GM21723 (cell line): ENCODE measurements at regions not wholly inside any gene's neighbourhood (a gene's known extent, or its start where the extent isn't known, plus 50 kb on each side); places are given as distances from the start of the nearest gene placed in this dataset.
"Not testable (repeated sequence)": the region's sequence is repeated elsewhere in the genome, so short reads cannot be mapped to it uniquely, and the experiment has no call there.

Source experiments
- ATAC-seq: cut with Tn5 transposase; IDR thresholded peaks from one replicate; pipeline ENCODE4 v1.9.1; 2021; ENCODE audit warnings: mild to moderate bottlenecking, moderate library complexity; ENCODE audit not compliant: unreplicated experiment

GRCh38 chr6:71197267-71197666 is 91.3 kb upstream of the OGFRL1 start:
- ATAC-seq: no peak

DNA sequence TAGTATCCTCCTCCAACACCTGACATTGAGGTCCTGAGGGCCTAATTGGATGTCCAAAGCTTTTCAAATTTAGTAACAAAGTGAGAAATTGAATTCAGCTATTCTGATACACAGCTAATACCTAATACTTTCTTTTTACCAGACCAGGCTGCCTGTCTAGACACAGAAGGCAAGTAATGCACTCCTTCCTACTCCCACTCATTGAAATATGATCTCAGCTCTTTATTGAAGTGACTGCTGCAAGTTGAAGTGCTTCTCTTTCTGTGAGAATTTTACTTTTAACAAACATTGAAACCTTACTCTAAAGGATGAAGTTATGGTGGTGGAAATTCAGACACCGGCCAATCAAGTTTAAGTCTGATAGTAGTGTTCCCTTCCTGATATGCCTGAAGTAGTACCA is 90.8 kb upstream of the OGFRL1 start:
- no peak for ATAC-seq

DNA sequence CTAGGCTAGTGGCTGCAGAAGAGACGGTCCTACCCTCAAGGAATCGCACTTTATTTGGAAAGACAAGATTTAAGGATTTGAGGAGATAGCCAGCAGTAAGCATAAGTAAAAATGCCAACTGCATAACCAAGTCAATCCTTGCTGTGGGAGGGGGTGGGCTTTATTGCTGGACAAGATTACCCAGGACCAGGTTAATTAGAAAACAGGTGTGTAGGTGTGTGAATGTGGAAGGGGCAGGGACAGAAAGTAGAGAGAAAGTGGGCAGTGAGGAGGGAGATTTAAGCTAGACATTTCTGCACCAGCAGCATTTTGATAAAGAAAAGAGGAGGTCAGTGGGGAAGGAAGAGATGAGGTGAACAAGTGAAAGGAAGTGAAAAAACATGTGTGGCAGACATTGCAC is 89.7 kb upstream of the OGFRL1 start:
- no peak for ATAC-seq

GRCh38 chr6:71199736-71200135 is 88.9 kb upstream of the OGFRL1 start:
- ATAC-seq: no peak

- no peak for ATAC-seq
These were observed 85.4 kb upstream of the OGFRL1 start for GRCh38 chr6:71203206-71203605.

- no peak for ATAC-seq
These were observed 83.9 kb upstream of the OGFRL1 start for GRCh38 chr6:71204741-71205140.

DNA sequence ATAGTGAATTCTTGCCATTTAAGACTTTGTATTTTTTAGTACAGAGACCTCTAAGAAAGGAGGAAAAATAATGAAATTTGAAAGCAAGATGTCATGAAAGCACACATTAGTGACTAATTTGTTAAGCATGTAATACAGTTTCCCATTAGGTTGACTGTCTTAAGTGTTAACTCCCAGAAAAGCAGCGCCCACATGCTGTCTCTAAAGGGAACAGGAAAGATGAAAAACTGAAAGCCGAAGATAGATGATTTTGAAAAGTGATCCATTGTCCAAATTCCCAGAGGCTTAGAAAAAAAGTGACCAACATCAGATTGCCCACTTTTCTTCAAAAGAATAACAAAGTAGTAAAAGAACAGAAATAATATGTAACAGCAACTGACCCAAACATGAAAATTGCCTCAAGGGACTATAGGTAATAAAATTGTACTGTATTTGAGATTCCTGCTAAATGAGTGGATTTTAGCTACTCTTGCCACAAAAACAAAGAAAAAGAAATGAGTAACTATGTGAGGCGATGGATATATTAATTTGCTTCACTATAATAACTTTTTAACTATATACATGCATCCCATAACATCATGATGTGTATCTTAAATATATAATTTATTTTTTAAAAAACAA is 83.2 kb upstream of the OGFRL1 start:
- ATAC-seq: no peak

- ATAC-seq: no peak
These were observed 82.5 kb upstream of the OGFRL1 start for GRCh38 chr6:71206089-71206488.

DNA sequence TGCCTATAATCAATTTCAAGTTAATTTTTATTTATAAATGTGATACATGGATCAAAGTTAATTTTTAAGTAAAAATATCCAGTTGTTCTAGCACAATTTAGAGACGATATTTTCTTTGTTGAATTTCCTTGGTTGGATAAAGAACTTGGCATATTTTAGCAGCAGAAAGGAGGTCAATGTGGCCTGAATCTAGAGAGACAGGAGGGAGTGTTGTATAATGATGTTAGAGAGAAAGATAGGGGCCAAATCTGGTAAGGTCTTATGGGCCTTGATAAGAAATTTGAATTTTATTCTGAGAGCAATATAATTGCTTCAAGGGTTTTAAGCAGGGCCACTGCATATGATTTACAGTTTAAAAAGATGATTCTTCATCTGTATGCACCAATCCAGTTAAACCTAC is 79.4 kb upstream of the OGFRL1 start:
- no peak for ATAC-seq

GRCh38 chr6:71209626-71210025 is 79.0 kb upstream of the OGFRL1 start:
- ATAC-seq: no peak

DNA sequence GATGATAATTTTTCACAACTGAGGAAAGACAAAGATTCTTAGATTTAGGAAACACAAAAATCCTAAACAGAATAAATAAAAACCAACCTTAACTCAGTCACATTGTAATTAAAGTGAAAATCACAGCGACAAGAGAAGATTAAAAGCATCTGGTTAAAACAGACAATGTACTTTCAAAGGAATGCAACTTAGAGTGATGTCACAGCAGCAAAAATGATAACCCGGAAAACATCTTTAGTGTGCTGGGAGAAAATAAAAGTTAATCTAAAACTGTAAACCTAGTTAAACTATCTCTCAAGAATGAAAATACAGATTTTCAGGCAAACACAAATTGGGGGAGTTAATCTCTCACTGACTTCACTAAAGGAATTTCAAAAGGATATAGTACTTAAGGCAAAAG is 76.8 kb upstream of the OGFRL1 start:
- ATAC-seq: no peak

DNA sequence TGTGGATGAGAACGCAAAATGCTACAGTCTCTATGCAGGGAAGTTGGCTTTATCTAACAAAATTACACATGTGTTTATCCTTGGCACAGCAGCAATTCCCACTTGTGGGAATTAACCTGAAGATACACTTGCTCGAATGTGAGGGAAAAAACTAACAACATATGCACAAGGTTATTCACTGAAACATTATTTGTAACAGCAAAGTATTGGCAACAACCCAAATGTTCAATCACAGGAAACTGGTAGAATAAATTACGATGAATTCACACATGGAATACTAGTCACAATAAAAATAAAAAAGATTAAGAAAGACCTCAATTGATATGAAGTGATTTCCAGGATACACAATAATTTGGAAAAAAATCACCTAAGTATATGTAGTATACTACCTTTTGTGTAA is 68.1 kb upstream of the OGFRL1 start:
- ATAC-seq: no peak

GRCh38 chr6:71222671-71223070 is 65.9 kb upstream of the OGFRL1 start:
- ATAC-seq: no peak

DNA sequence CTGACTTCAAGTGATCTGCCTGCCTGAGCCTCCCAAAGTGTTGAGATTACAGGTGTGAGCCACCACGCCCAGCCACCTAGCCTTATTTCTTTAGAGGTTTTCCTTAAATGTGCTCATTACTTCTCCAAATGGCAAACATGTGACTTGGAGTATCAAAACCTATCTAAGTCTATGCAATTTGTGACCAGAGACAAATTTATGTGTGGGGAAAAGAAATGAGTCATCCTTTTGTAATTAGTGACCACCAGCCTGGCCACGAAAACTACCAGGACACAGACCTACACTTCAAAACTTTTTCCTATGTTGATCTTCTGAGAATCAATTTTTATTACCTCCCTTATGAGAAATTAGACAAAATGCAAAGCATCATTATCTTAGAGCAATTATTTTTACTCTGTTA is 64.6 kb upstream of the OGFRL1 start:
- ATAC-seq: no peak

GRCh38 chr6:71226151-71226550 is 62.5 kb upstream of the OGFRL1 start:
- ATAC-seq: no peak

GRCh38 chr6:71228461-71229041 is 60.1 kb upstream of the OGFRL1 start:
- ATAC-seq: no peak

DNA sequence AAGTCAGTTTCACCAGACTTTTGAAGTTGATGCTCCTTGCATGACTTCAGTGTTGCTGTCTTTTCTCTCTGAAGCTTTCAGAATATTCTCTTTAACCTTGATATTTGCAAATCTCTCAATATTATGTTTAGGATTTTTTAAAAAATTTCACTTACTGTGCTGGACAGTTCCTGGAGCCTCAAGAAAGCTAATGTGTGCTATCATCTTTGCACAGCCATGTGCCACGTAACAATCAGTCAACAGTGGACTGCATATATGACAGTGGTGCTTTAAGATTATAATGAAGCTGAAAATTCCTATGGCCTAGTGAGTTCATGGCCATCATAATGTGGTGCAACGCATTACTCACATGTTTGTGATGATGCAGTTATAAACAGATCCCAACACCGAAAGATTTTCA is 59.1 kb upstream of the OGFRL1 start:
- no peak for ATAC-seq

GRCh38 chr6:71232890-71233289 is 55.7 kb upstream of the OGFRL1 start:
- not testable (repeated sequence) for ATAC-seq

DNA sequence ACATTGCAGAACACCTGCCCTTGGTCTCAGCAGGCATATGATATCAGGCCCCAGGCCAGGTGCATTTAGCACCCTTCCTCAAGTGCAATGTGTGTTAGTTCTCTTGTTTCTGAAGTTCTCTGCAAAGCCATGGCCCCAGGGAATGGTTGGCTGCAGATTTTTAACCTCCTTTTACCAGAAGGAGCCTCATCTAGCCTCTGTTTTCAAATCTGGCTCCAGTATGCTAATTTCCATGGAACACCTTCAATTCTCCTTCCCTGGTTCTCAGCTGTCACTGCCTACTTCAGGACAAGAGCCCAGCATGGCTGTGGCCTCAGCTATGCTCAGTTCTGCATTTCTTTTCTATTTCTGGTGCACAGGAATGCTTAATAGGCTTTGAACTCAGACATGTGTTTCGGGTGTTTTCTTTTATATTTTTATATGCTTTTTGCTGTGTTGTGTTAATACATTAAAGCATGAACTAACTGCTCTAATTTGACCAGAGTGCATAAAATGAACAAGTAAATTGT is 51.6 kb upstream of the OGFRL1 start:
- no peak for ATAC-seq

GRCh38 chr6:71238351-71238750 is 50.3 kb upstream of the OGFRL1 start:
- ATAC-seq: no peak
